Glomerular visceral epithelial cell (primary cell): ENCODE measurements at regions not wholly inside any gene's neighbourhood (a gene's known extent, or its start where the extent isn't known, plus 50 kb on each side); places are given as distances from the start of the nearest gene placed in this dataset.
"Not testable (repeated sequence)": the region's sequence is repeated elsewhere in the genome, so short reads cannot be mapped to it uniquely, and the experiment has no call there.

ENCODE experiments used
- DNase-seq: peaks from one replicate; pipeline ENCODE4 v3.0.0-alpha.2; 2016; ENCODE audit errors: extremely low spot score

DNA sequence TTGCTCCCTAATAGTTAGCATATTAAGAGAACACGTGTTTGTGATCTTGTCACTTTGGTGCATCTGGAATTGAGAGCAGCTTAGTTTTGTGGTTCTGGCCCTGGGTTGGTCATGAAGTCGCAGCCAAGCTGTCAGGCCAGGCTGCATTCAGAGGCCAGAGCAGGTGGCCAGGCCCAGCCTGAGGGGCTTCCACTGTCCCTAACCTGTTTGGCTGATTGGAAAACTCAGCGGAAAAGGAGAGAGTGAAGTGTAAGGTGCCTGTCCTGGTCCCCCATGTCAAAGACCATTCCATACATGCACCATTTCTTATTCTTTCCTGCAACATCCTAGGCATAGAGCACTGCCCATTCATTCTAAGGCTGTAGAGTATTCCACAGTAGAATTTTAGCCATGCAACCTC, 111.5 kb upstream of the IGLL5 start:
- DNase-seq = no peak

DNA sequence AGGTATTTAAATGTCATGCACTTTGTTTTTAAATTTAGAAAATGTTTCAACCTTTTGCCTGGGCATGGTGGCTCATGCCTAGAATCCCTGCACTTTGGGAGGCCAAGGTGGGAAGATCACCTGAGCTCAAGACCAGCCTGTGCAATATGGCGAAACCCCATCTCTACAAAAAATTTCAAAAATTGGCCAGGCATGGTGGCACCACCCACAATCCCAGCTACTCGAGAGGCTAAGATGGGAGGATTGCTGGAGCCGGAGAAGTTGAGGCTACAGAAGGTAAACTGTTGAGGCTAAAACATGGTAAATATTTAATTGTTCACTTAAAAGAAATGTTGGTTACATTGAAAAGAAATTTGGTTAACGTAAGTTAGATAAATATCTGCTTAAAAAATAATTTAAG, 108.4 kb upstream of the IGLL5 start:
- DNase-seq = no peak

DNA sequence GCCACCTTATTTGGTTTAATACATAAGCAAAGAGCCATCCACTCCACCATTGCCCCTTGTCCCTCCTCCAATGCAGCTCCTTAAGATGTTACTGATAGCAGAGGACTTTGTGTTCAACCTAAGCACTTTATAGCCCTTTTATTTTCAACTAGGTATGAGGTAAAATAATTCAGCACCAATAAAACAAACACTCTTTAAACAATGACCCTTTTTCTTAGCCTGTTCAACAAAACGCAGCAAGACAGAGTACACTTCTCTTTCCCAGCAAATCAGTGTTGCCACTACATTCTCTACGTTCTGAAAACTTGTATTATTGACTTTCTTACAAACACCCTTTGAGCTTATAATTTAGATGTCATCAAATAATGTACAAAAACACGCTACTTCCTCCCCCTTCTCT, 104.0 kb upstream of the IGLL5 start:
- no peak for DNase-seq

DNA sequence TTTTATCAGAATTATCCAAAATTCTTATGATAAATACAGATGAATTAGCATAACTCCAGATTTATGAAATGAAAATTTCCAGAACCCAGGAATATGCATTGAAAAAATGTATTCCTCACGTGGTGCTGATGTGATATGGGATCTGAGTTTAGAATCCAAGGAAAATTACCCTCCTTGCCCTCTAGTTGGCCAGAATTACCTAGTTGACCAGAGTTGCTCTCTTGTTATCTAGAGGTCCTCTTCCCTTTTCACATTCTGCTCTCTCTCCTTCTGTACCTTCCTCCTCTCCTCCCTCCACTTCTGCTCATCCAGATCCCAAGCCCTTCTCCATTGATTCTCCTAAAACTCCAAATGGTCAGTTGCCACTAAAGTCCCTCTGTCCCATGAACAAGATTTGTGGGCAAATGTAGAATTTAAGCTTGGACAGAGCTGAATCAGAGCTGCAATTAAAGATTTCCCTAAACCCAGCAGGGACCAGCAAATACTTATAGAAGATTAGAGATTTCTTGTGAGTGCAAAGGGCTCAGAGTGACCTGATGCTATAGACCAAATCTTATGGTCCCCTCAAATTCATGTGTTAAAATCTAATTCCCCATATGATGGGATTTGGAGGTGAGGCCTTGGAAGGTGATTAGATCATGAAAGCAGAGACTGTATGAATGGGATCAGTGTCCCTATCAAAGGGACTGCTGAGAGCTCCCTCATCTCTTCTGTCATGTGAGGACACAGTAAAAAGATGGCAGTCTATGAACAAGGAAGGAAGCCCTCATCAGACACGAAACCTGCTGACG, 103.2 kb upstream of the IGLL5 start:
- DNase-seq = no peak

DNA sequence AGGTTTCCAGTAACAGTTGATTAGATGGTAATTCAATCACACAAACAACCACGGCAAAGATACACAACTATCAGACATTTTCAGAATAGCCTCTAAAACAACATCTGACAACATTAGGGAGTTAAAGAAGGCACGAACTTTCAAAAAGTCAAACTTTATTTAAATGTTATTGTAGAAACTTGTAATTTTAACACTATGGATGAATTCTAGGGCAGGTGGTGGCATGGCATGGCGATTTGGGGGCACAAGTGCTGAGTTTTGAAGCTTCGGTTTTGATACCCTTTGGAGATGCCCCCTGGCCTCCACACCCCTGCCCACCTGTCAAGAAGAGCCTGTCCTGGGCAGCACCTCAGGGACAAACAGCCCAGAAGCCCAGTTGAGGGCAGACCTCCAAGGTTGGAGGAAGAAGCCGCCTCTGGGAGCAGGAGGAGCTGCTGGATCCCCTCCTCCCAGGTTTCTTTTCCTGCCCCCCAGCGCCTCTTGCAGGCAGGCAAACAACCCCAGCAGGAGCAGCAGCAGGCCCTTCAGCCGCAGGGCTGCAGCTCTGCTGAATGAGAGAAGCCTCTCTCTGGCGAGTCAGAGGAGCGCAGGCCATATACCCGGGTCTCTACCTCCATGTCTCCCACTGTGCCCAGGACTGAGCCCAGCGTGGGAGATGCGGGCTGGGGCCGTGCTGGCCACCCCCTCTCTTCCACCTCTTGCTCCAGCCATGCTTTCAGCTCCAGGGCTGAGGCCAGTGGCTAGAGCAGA, 102.1 kb upstream of the IGLL5 start:
- no peak for DNase-seq

DNA sequence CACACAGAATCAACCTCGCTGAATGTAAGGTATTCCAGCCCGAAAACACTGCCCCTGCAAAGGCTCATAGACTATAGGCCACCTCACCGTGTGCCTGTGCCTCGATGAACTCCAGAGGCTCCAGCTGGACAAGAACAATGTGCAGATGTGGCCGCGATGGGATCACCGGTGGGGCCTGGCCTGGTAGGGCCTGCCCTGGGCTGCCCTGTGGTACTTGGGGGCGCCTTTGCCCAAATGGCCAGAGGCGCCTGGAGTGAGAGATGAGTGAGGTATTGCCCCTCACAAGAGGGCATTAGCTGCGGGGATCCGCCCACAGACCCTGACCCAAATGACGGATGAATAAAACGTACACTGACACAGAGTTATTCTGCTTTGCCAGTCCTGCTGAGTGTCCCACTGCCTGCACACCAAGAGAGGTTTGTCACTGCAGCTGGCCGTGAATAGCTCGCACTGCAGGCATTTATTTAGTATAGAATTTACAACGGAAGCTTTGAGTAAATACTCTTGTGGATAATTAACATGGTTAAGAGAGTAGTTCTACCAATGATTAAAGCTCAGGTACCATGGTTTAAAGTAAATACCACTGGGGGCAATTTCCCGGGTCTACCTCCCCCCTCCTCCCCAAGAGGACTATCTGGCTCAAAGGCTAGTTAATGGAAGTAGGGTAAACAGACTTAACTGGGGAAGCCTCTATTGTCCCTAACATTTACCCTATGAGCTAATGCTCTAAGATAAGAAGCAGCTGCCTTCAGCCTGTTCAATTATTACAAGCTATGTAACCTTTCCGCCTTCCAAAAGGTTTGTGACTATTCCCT, 101.1 kb upstream of the IGLL5 start:
- DNase-seq = no peak

DNA sequence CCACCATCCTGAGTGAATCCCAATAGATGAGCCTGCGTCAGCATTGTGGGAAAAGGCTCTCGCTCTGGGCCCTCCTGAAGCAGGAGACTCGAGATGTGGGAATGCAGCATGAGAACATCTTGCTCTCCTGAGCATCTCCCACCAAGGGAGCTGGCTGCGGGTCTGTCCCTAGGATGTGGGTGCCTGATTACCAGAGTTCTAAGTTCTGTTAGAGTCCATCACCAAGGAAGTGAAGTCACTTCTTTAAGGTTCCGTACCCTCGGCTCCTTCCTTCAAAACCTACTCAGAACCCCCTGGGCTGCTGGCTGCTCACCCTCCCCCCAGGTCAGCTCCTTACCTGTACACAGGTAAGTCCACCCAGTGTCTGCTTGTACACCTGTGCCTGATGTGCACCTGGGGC, 100.5 kb upstream of the IGLL5 start:
- DNase-seq = no peak

DNA sequence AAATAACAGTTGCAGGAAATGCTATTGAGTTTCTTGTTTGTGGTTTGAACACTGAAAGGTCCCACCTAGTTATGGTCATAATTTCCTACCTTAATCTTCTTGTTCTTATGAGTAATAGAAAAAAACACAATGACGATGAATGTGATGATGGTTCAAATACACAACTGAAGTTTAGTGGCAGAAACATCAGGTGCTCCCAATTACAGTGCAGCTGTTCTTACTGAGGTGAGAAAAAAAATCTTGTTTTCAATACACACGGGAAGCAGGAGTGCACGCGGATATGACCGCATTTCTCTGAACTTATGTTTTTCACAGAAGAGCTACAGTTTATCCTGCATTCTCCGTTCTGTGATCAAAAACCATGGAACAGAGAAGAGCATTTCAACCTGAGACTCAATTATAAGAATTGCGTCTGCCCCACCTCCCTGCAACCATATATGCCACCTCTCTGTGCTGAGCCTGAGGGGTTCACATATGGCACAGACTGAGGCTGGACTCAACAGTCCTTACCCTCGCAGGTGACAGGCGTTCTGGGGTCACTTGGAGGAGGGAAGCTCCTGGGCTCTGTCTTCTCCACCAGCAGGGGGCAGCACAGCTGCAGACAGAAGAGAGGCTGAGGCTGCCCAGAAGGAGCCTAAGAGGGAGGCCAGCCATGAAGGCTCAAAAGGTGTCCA, 99.7 kb upstream of the IGLL5 start:
- DNase-seq = peak; percentile 26

DNA sequence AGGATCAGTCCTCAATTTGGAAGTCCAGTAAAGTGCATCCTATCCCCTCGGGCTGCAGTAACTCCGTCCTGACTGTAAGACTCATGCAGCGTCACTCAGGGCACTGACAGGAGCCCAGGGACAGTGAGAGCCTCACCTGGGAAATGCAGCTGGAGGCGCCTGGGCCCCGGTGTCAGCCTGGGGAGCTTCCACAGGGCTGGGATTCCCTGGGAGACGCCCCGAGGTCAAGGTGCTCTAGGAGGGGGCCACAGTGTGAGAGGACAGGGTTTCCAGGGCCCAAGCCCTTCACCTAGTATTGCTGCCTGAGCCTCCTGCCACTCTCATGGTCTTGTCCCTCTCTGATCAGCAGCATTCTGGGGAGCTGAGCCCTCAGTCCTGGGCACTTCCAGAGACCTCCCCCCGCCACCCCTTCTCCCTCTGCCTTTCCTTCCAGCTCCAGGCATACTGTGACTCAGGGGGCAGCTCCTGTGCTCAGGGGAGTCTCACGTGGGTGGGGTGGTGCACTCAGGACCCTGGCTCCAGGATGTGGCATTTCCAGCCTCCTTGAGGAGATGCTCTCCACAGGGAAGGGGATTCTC, 99.1 kb upstream of the IGLL5 start:
- no peak for DNase-seq

DNA sequence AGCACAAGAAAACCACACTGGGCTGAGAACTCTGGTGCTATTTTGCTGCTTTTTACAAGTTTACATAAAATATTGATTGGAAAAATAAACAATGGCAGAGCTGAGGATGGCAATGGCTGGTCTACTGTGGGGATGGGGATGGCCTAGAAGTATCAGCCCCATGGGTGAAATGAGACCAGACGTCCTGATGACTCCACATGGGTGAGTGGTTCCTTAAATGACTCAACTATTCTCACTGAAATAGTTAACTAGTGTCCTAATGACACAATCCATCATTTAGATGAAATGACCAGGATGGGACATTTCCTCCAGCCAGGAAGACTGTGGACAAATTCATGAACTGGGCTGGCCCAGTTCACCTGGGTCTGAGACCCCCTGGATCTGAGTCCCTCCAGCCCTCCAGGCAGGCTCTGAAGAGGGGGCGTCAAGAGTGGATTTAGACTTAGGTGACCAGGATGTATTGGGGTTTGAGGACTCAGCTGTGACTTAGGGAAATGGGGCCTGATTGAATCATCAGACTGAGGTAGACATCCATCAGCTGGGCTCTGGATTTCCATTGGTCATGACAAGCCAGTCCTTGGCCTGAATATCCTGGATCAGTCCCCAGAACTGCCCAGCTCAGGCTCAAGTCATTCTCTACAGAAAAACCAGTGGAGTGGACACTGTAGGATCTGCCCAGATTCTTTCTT, 98.2 kb upstream of the IGLL5 start:
- no peak for DNase-seq

DNA sequence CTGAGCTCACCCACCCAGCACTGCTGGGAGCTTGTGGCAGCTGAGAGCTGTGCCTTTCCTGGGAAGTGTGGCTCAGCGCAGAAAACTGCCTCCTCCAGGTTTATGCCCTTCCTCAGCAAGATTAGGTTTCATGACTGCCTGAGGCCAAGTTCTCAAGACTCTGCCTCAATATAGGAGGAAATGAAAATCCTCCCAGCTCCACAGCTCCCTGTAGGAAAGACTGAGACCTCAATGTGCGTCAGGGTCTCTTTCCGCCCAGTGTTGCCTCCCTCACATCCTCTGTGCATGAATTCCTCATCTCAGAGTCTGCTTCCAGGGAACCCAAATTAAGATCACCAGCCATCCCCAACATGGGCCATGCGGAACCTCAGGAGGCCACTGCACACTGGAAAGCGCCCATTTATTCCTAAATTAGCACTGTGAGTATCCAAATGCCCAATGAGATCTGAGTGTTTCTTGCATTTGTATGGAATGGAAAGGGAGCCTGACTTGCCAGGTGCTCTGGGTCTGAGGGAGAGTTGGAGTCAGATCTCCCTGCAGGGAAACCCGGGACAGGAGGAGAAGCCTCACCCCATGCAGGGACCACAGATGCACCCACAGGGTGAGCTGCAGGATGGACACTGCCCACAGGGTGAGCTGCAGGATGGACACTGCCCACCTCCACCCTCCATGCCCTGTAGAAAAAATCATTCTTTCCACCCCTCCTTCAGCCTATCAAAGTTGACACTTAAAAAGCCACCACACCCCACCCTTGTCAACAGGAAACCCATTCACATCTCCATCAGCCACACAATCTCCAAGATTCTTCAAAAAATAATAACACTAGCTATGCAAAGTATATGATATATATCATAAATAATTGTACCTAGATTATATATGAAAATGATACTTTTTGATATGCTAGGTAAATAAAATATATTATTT, 97.4 kb upstream of the IGLL5 start:
- DNase-seq = no peak

DNA sequence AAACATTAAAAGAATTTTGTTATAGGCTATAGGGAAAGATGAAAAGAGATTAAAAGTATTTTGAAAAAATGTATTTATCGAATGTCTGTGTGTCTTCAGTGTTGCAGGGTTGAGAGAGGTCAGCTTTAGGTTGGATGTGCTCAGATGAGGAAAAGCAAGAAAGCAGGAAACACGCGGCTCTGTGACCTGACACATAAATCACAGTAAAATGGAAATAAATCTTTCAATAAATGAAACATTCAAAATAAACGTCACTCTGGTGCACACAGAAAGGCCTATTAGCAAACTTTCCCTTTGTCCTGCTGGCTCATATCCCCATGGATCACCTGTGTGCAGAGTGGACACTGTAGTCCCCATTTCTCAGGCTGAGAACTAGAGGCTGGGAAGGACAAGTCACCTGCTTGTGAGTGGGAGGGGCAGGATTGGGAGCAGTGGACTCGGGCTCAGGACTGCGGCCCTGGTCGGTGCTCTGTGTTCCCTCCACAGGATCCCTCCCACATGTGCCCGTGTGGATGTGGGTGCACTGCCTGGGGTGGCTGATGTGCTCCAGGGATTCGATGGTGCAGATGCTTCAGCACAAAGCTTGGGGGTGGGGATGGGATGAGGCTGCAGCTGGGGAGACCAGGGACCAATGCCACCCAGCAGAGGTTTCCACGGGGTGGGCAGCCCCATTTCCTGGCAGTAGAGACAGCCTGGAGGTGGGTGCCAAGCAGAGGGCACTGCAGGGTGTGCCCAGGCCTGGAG, 96.0 kb upstream of the IGLL5 start:
- no peak for DNase-seq

DNA sequence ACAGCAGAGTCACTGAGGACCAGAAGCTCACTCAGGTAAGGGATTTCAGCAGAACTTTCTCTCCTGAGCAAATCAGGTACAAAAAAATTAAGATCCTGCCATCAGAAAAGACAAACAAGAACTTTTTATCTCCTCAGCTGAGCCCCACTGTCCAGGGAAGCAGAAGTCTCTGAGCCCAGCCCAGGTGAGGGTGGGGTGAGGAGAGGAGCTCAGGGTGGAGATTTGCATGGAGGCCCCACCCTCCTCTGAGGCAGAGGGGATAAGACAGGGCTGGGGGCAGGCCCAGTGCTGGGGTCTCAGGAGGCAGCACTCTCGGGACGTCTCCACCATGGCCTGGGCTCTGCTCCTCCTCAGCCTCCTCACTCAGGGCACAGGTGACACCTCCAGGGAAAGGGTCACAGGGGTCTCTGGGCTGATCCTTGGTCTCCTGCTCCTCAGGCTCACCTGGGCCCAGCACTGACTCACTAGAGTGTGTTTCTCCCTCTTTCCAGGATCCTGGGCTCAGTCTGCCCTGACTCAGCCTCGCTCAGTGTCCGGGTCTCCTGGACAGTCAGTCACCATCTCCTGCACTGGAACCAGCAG, 95.3 kb upstream of the IGLL5 start:
- not testable (repeated sequence) for DNase-seq

DNA sequence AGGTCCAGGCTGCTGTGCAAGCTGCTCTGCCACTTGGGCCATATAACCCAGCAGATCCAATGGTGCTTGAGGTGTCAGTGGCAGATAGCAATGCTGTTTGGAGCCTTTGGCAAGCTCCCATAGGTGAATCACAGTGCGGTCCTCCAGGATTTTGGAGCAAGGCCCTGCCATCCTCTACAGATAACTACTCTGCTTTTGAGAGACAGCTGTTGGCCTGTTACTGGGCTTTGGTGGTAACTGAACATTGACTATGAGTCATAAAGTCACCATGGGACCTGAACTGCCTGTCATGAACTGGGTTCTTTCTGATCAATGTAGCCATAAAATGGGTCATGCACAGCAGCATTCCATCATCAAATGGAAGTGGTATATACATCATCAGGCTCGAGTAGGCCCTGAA, 92.0 kb upstream of the IGLL5 start:
- not testable (repeated sequence) for DNase-seq

DNA sequence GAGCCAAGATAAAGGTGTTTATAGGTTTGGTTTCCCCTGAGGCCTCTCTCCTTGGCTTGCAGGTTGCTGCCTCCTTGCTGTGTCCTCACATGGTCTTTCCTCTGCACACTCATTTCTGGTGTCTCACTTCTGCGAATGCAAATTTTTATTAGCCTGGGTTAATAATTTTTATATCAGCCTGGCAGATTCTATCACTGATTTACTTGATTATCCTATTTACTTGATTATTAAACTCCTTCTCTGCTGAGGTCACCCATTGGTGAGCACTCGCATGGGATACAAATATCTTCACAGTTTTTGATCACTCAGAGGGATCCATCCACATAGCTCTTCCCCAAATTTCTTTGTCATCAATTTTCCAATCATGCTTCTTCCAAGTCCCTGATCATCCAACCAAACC, 90.9 kb upstream of the IGLL5 start:
- no peak for DNase-seq

DNA sequence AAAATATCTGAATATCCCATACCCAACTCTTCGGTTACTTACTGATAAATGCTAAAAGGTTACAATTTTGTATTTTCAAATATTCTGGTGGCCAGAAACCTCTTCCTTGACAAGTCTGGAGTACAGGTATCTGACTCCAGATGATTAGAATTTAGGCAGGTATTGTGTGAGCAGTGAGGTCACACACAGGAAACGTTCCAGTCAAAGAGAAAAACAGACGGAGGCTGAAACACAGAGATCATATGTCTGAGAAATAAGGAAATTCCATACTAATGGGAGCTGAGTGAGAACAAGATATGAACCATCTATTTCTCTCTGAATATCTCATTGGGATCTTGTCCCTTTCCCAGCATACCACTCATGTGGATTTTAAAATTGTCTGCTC, 89.4 kb upstream of the IGLL5 start:
- no peak for DNase-seq

DNA sequence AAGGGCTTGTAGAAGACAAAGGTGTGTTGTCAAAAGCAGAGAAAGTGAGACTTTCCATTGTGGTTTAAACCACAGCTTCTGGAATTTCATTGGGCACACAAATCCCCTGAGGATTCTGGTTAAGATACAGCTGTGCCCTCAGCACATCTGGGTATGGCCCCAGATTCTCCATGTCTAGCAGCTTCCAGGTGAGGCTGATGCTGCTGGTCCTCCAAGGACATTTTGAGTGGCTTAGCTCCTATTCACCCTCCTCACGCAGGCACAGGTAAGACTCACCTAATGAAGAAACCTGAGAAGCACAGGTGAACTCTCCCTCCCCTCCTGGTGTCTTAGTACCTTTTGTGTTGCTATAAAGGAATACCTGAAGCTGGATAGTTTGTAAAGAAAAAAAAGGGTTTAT, 88.9 kb upstream of the IGLL5 start:
- no peak for DNase-seq

DNA sequence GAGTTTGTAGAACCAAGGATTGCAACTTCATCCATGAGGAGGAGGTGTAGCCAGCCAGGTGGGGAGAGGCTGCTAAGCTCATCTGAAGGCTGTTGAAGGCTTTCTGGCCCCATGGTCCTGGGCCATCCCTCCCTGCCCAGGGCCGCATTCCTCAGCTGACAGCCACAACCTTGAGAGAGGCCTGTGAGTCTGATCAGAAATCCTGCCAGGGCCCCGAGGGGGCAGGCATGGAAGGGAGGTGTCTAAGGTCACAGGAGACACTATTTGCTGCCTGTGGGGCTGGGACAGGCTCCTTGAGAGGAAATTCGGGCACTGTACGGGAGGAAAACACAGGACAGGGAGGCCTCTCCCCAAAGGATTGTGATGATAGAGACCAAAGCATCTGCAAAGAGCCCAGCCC, 88.1 kb upstream of the IGLL5 start:
- DNase-seq = no peak

DNA sequence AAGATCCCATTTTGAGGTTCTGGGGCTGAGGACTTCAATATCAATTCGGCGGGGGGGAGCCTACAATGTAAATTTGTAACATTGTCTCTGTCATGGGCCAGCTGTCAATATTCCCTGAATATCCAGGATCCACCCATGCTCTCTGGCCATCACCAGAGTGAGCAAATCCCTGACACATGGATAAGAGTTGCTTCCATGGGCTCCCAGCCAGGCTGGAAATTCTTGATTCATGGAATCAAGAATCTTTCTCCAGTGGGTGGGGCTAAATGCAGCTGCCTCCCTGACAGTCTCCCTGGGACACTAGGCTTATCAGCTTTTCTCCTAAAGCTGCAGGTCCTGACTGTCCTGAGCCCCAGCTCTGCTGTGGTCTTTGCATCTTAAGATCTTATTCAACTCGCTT, 86.9 kb upstream of the IGLL5 start:
- DNase-seq = no peak
